GM23338 (cell line): ENCODE measurements at regions not wholly inside any gene's neighbourhood (a gene's known extent, or its start where the extent isn't known, plus 50 kb on each side); places are given as distances from the start of the nearest gene placed in this dataset.

Experiments used
- ATAC-seq: fragments of 200-7000 bp; cut with Tn5 transposase; 3 replicates; pipeline ENCODE4 v1.9.1; 2020
- DNase-seq: peaks from one replicate; pipeline ENCODE4 v3.0.0-alpha.2; 2015; ENCODE audit warnings: low spot score
- H2AFZ ChIP-seq: fragments of 200-600 bp; sonication (generic); 2 replicates; pipeline ENCODE4 v1.8.0; 2016; ENCODE audit warnings: antibody characterized with exemption, mild to moderate bottlenecking, moderate library complexity
- H3F3A ChIP-seq: fragments of 200-600 bp; sonication (generic); replicated peaks from 2 replicates; pipeline ENCODE4 v1.8.0; 2017; ENCODE audit warnings: antibody characterized with exemption, mixed run types, low read depth
- H3K27ac ChIP-seq: fragments of 200-600 bp; sonication (generic); 2 replicates; pipeline ENCODE4 v1.6.1; 2016; ENCODE audit warnings: low read depth
- H3K27me3 ChIP-seq: fragments of 200-600 bp; sonication (generic); 2 replicates; pipeline ENCODE4 v1.8.0; 2016; ENCODE audit warnings: mild to moderate bottlenecking, mixed run types, moderate library complexity; ENCODE audit not compliant: insufficient read depth
- H3K36me3 ChIP-seq: fragments of 200-600 bp; sonication (generic); 2 replicates; pipeline ENCODE4 v1.8.0; 2016; ENCODE audit warnings: mild to moderate bottlenecking; ENCODE audit not compliant: insufficient read depth
- H3K4me1 ChIP-seq: fragments of 200-600 bp; sonication (generic); 2 replicates; pipeline ENCODE4 v1.8.0; 2016; ENCODE audit warnings: mild to moderate bottlenecking, moderate library complexity; ENCODE audit not compliant: insufficient read depth
- H3K4me2 ChIP-seq: fragments of 200-600 bp; sonication (generic); 2 replicates; pipeline ENCODE4 v1.7.1; 2017; ENCODE audit warnings: mixed run types
- H3K4me3 ChIP-seq: fragments of 200-600 bp; sonication (generic); 2 replicates; pipeline ENCODE4 v1.6.1; 2016; ENCODE audit warnings: mixed run types
- H3K79me2 ChIP-seq: fragments of 200-600 bp; sonication (generic); replicated peaks from 2 replicates; pipeline ENCODE4 v1.8.0; 2017; ENCODE audit warnings: mild to moderate bottlenecking; ENCODE audit not compliant: insufficient read depth
- H3K9me2 ChIP-seq: fragments of 200-600 bp; sonication (generic); 2 replicates; pipeline ENCODE4 v1.8.0; 2017; ENCODE audit not compliant: insufficient read depth
- H4K20me1 ChIP-seq: fragments of 200-600 bp; sonication (generic); replicated peaks from 2 replicates; pipeline ENCODE4 v1.8.0; 2017; ENCODE audit warnings: mild to moderate bottlenecking; ENCODE audit not compliant: insufficient read depth
- H3K27ac Mint-ChIP-seq: 2 replicates; pipeline ENCODE4 v1.8.0; 2020; ENCODE audit warnings: inconsistent platforms, mild to moderate bottlenecking, moderate library complexity, mixed read lengths
- H3K27me3 Mint-ChIP-seq: 3 replicates; pipeline ENCODE4 v1.8.0; 2022; ENCODE audit warnings: low read depth, mild to moderate bottlenecking, moderate library complexity, mixed read lengths, inconsistent platforms; ENCODE audit not compliant: insufficient read depth, poor library complexity
- H3K36me3 Mint-ChIP-seq: 3 replicates; pipeline ENCODE4 v1.8.0; 2021; ENCODE audit warnings: low read depth, mild to moderate bottlenecking, inconsistent platforms, moderate library complexity, mixed read lengths
- H3K4me1 Mint-ChIP-seq: 3 replicates; pipeline ENCODE4 v1.8.0; 2020; ENCODE audit warnings: mild to moderate bottlenecking, inconsistent platforms, mixed read lengths
- H3K4me3 Mint-ChIP-seq: 3 replicates; pipeline ENCODE4 v1.8.0; 2021; ENCODE audit warnings: moderate library complexity, mild to moderate bottlenecking, inconsistent platforms, mixed read lengths
- H3K9me3 Mint-ChIP-seq: 3 replicates; pipeline ENCODE4 v1.8.0; 2020; ENCODE audit warnings: moderate library complexity, mild to moderate bottlenecking, inconsistent platforms, mixed read lengths
- CREB1 ChIP-seq: fragments of 250-450 bp; sonication (Bioruptor Pico); IDR thresholded peaks from 2 replicates; pipeline ENCODE4 v1.5.0; 2020; ENCODE audit warnings: low read depth, mild to moderate bottlenecking, moderate library complexity
- CTCF ChIP-seq, 2 experiments: fragments of 200-600 bp in 1 of 2; sonication (generic) in 1 of 2; conservative IDR thresholded peaks; 2 replicates each; pipeline versions ENCODE4 v1.5.1 to v1.6.1; 2016 to 2017; ENCODE audit warnings: antibody characterized with exemption in 2 of 2, low read depth in 2 of 2, mild to moderate bottlenecking in 2 of 2, moderate library complexity in 1 of 2
- EZH2 ChIP-seq: fragments of 200-600 bp; sonication (generic); IDR thresholded peaks from one replicate; pipeline ENCODE4 v1.8.0; 2017; ENCODE audit warnings: antibody characterized with exemption, mild to moderate bottlenecking, low read depth; ENCODE audit not compliant: unreplicated experiment
- EZH2phosphoT487 ChIP-seq: fragments of 200-600 bp; sonication (generic); IDR thresholded peaks from one replicate; pipeline ENCODE4 v1.8.1; 2018; ENCODE audit warnings: antibody characterized with exemption; ENCODE audit not compliant: unreplicated experiment
- JUNB ChIP-seq: IDR thresholded peaks from one replicate; pipeline ENCODE4 v1.6.1; 2016; ENCODE audit warnings: antibody characterized with exemption; ENCODE audit not compliant: unreplicated experiment
- NANOG ChIP-seq: IDR thresholded peaks from 2 replicates; pipeline ENCODE4 v1.6.1; 2016; ENCODE audit warnings: antibody characterized with exemption, borderline replicate concordance
- POLR2AphosphoS5 ChIP-seq: IDR thresholded peaks from 2 replicates; pipeline ENCODE4 v1.6.1; 2016; ENCODE audit warnings: antibody characterized with exemption, low read depth
- STAT1 ChIP-seq: IDR thresholded peaks from one replicate; pipeline ENCODE4 v1.6.1; 2016; ENCODE audit warnings: antibody characterized with exemption; ENCODE audit not compliant: unreplicated experiment
- ZNF114 ChIP-seq: fragments of 250-450 bp; sonication (Bioruptor Pico); IDR thresholded peaks from 2 replicates; pipeline ENCODE4 v1.5.0; 2020; ENCODE audit warnings: mild to moderate bottlenecking, moderate library complexity
- ZNF331 ChIP-seq: fragments of 250-450 bp; sonication (Bioruptor Pico); IDR thresholded peaks from 2 replicates; pipeline ENCODE4 v1.5.0; 2020; ENCODE audit warnings: low read depth, mild to moderate bottlenecking, moderate library complexity
- ZNF462 ChIP-seq: fragments of 250-450 bp; sonication (Bioruptor Pico); IDR thresholded peaks from 2 replicates; pipeline ENCODE4 v1.5.0; 2020; ENCODE audit warnings: mild to moderate bottlenecking, moderate library complexity
- TF ChIP-seq, protein P1 (sequence below): IDR thresholded peaks from 2 replicates; pipeline ENCODE4 v1.6.1; 2016; ENCODE audit warnings: antibody characterized with exemption
- TF ChIP-seq, protein P2 (sequence below): IDR thresholded peaks from one replicate; pipeline ENCODE4 v1.6.1; 2018; ENCODE audit warnings: antibody characterized with exemption; ENCODE audit not compliant: unreplicated experiment

DNA sequence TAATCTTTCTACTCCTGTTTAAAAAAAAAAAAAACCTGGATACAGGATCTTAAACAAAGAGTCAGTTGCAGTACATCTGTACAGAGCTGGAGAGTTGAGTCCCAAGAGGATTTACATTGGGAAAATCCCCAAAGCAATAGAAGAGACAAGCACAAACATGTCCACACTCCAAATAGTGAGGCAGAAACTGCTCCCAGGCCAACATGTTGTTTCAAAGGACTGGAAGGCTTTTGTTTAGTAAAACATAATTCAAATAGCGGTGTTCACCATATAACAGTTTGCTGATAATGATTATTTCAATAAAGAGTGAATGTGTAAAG, 425.4 kb downstream of the ADGRL2 start:
- Histone ChIP-seq H3F3A (no peaks in the 10 kb centered on the region), H3K9me2 (no peaks in the 10 kb centered on the region; the same call in 1 of the 2 replicates), H3K36me3 (no peaks in the 10 kb centered on the region), H3K27ac (no peak overlapping the region), H3K4me1 (no peaks in the 10 kb centered on the region), H3K79me2 (no peaks in the 10 kb centered on the region), H4K20me1 (no peaks in the 10 kb centered on the region), H3K4me3 (no peak overlapping the region), H3K4me2 (no peak overlapping the region), H2AFZ (0 out of 2 replicates have a peak overlapping the region, but pooled peaks have one; percentile 35), H3K27me3 (no peaks in the 10 kb centered on the region)
- peaks cover 2% of the 10 kb centered on the region; the same call in 2 of the 3 replicates for H3K4me1 Mint-ChIP-seq
- peak overlapping the region; percentile 54; the same call in 1 of the 2 replicates for H3K27ac Mint-ChIP-seq
- H3K4me3 Mint-ChIP-seq: no peak overlapping the region
- no peak for TF ChIP-seq CTCF (conservative IDR thresholded peaks at IDR 0.05; ENCODE audit: low read depth in 2 of 2)
- no peak for TF ChIP-seq POLR2AphosphoS5
- TF ChIP-seq NANOG: no peak
- TF ChIP-seq, protein P1, sequence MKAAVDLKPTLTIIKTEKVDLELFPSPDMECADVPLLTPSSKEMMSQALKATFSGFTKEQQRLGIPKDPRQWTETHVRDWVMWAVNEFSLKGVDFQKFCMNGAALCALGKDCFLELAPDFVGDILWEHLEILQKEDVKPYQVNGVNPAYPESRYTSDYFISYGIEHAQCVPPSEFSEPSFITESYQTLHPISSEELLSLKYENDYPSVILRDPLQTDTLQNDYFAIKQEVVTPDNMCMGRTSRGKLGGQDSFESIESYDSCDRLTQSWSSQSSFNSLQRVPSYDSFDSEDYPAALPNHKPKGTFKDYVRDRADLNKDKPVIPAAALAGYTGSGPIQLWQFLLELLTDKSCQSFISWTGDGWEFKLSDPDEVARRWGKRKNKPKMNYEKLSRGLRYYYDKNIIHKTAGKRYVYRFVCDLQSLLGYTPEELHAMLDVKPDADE: no peak
- no peak for TF ChIP-seq EZH2
- no peak for TF ChIP-seq ZNF114 (CRISPR knock-in tag)
- TF ChIP-seq JUNB: no peak
- TF ChIP-seq EZH2phosphoT487: no peak
- no peak for TF ChIP-seq ZNF331 (CRISPR knock-in tag)
- no peak for TF ChIP-seq CREB1 (CRISPR knock-in tag)
- TF ChIP-seq, protein P2, sequence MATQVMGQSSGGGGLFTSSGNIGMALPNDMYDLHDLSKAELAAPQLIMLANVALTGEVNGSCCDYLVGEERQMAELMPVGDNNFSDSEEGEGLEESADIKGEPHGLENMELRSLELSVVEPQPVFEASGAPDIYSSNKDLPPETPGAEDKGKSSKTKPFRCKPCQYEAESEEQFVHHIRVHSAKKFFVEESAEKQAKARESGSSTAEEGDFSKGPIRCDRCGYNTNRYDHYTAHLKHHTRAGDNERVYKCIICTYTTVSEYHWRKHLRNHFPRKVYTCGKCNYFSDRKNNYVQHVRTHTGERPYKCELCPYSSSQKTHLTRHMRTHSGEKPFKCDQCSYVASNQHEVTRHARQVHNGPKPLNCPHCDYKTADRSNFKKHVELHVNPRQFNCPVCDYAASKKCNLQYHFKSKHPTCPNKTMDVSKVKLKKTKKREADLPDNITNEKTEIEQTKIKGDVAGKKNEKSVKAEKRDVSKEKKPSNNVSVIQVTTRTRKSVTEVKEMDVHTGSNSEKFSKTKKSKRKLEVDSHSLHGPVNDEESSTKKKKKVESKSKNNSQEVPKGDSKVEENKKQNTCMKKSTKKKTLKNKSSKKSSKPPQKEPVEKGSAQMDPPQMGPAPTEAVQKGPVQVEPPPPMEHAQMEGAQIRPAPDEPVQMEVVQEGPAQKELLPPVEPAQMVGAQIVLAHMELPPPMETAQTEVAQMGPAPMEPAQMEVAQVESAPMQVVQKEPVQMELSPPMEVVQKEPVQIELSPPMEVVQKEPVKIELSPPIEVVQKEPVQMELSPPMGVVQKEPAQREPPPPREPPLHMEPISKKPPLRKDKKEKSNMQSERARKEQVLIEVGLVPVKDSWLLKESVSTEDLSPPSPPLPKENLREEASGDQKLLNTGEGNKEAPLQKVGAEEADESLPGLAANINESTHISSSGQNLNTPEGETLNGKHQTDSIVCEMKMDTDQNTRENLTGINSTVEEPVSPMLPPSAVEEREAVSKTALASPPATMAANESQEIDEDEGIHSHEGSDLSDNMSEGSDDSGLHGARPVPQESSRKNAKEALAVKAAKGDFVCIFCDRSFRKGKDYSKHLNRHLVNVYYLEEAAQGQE: no peak
- TF ChIP-seq STAT1: no peak
- TF ChIP-seq ZNF462: no peak
- no peaks in the 10 kb centered on the region for H3K9me3 Mint-ChIP-seq
- DNase-seq: no peak
- no peaks in the 10 kb centered on the region for H3K36me3 Mint-ChIP-seq
- no peak for ATAC-seq
- H3K27me3 Mint-ChIP-seq: peaks cover 6% of the 10 kb centered on the region
